Hematopoietic multipotent progenitor cell (in vitro differentiated cells): ENCODE measurements at regions not wholly inside any gene's neighbourhood (a gene's known extent, or its start where the extent isn't known, plus 50 kb on each side); places are given as distances from the start of the nearest gene placed in this dataset.

Source experiments
- DNase-seq, 3 donors: peaks; one replicate each; pipeline ENCODE4 v3.0.0-alpha.2; 2011 to 2015; ENCODE audit warnings: low read depth in 2 of 3, low spot score in 2 of 3

GRCh38 chr7:94222516-94222915 is 172.2 kb upstream of the COL1A2 start:
- no peak for DNase-seq

- DNase-seq, result no peak
These were observed 171.2 kb upstream of the COL1A2 start for GRCh38 chr7:94223375-94224084.

GRCh38 chr7:94228223-94228622 is 166.5 kb upstream of the COL1A2 start:
- DNase-seq, result no peak

- no peak for DNase-seq
These were observed 166.0 kb upstream of the COL1A2 start for GRCh38 chr7:94228678-94229077.

GRCh38 chr7:94231305-94231704 is 163.4 kb upstream of the COL1A2 start:
- DNase-seq, result no peak

GRCh38 chr7:94236960-94237359 is 157.7 kb upstream of the COL1A2 start:
- no peak for DNase-seq

- DNase-seq, result peak in 1 of 3 donors; percentile 29
These were observed 157.3 kb upstream of the COL1A2 start for GRCh38 chr7:94237417-94237816.

- DNase-seq, result peak in 1 of 3 donors; percentile 16
These were observed 154.9 kb upstream of the COL1A2 start for GRCh38 chr7:94239661-94240234.

- no peak for DNase-seq
These were observed 153.8 kb upstream of the COL1A2 start for GRCh38 chr7:94240902-94241301.

- DNase-seq, result no peak
These were observed 153.2 kb upstream of the COL1A2 start for GRCh38 chr7:94241402-94241925.

GRCh38 chr7:94243066-94243711 is 151.5 kb upstream of the COL1A2 start:
- no peak for DNase-seq

- DNase-seq, result no peak
These were observed 149.9 kb upstream of the COL1A2 start for GRCh38 chr7:94244760-94245159.

- no peak for DNase-seq
These were observed 149.2 kb upstream of the COL1A2 start for GRCh38 chr7:94245500-94245899.

- no peak for DNase-seq
These were observed 146.7 kb upstream of the COL1A2 start for GRCh38 chr7:94247970-94248369.

GRCh38 chr7:94249631-94250030 is 145.1 kb upstream of the COL1A2 start:
- no peak for DNase-seq

GRCh38 chr7:94250124-94250523 is 144.6 kb upstream of the COL1A2 start:
- no peak for DNase-seq

GRCh38 chr7:94250987-94251386 is 143.7 kb upstream of the COL1A2 start:
- DNase-seq, result peak in 1 of 3 donors; percentile 14

- DNase-seq, result no peak
These were observed 142.6 kb upstream of the COL1A2 start for GRCh38 chr7:94252124-94252523.

- no peak for DNase-seq
These were observed 141.7 kb upstream of the COL1A2 start for GRCh38 chr7:94252971-94253370.

- DNase-seq, result no peak
These were observed 141.0 kb upstream of the COL1A2 start for GRCh38 chr7:94253686-94254085.

- DNase-seq, result no peak
These were observed 136.0 kb upstream of the COL1A2 start for GRCh38 chr7:94258418-94259300.
